Activated CD8-positive, alpha-beta T cell treated with anti-CD3 and anti-CD28 coated beads, Interleukin-2, amount 10 ng/mL, durations not matched to agents 7 days and 5 days (primary cell): ENCODE measurements at regions not wholly inside any gene's neighbourhood (a gene's known extent, or its start where the extent isn't known, plus 50 kb on each side); places are given as distances from the start of the nearest gene placed in this dataset.

ENCODE experiments used
- ATAC-seq: fragments of 150-1000 bp; cut with Tn5 transposase; one replicate; pipeline ENCODE4 v1.10.0; 2021; ENCODE audit warnings: moderate library complexity
- CTCF ChIA-PET: fragments of 350-600 bp; sonication (Branson Sonifier 250); formaldehyde crosslinking; loops from one replicate; lab custom pipeline; 2021; ENCODE audit warnings: antibody characterized with exemption; lab: Charles Lee
- POLR2A ChIA-PET: fragments of 350-600 bp; sonication (Branson Sonifier 250); formaldehyde crosslinking; loops from one replicate; lab custom pipeline; 2021; ENCODE audit warnings: antibody characterized with exemption; lab: Charles Lee
- DNase-seq: peaks from one replicate; pipeline ENCODE4 v3.0.0-alpha.2; 2020
- H3K27ac Mint-ChIP-seq: one replicate; pipeline ENCODE4 v1.8.0; 2021; ENCODE audit warnings: mild to moderate bottlenecking, mixed read lengths
- H3K27me3 Mint-ChIP-seq: one replicate; pipeline ENCODE4 v1.8.0; 2021; ENCODE audit warnings: low read depth, mixed read lengths
- H3K36me3 Mint-ChIP-seq: one replicate; pipeline ENCODE4 v1.8.0; 2021; ENCODE audit warnings: low read depth, mixed read lengths
- H3K4me1 Mint-ChIP-seq: one replicate; pipeline ENCODE4 v1.8.0; 2021; ENCODE audit warnings: low read depth, mixed read lengths
- H3K4me3 Mint-ChIP-seq: one replicate; pipeline ENCODE4 v1.8.0; 2021; ENCODE audit warnings: mild to moderate bottlenecking, mixed read lengths
- H3K9me3 Mint-ChIP-seq: one replicate; pipeline ENCODE4 v1.8.0; 2022; ENCODE audit warnings: mixed read lengths; ENCODE audit not compliant: insufficient read depth

GRCh38 chr21:41585199-41585994, 77.4 kb upstream of the TMPRSS2 start:
- no peaks in the 10 kb centered on the region for H3K9me3 Mint-ChIP-seq
- H3K27me3 Mint-ChIP-seq: peaks cover 6% of the 10 kb centered on the region
- H3K4me1 Mint-ChIP-seq: no peaks in the 10 kb centered on the region
- ChIA-PET POLR2A (no interaction called here), CTCF (no interaction called here)
- no peak for ATAC-seq
- no peak overlapping the region for H3K4me3 Mint-ChIP-seq
- H3K36me3 Mint-ChIP-seq: no peaks in the 10 kb centered on the region
- H3K27ac Mint-ChIP-seq: no peak overlapping the region
- DNase-seq: no peak

- no peak for DNase-seq
- POLR2A ChIA-PET: no interaction called here
Measured at GRCh38 chr21:41584603-41585176, 76.7 kb upstream of the TMPRSS2 start.

GRCh38 chr21:41583274-41583790, 75.4 kb upstream of the TMPRSS2 start:
- ChIA-PET CTCF (no interaction called here), POLR2A (no interaction called here)
- Mint-ChIP-seq H3K4me1 (no peaks in the 10 kb centered on the region), H3K27me3 (peaks cover 9% of the 10 kb centered on the region), H3K9me3 (peaks cover 1% of the 10 kb centered on the region), H3K4me3 (no peak overlapping the region), H3K36me3 (no peaks in the 10 kb centered on the region), H3K27ac (no peak overlapping the region)
- ATAC-seq: no peak
- no peak for DNase-seq

More at GRCh38 chr21:41584603-41585176, 76.7 kb upstream of the TMPRSS2 start:
- no peaks in the 10 kb centered on the region for H3K36me3 Mint-ChIP-seq
- CTCF ChIA-PET: no interaction called here
- H3K4me1 Mint-ChIP-seq: no peaks in the 10 kb centered on the region
- H3K4me3 Mint-ChIP-seq: no peak overlapping the region
- no peak for ATAC-seq
- no peaks in the 10 kb centered on the region for H3K9me3 Mint-ChIP-seq
- H3K27me3 Mint-ChIP-seq: peaks cover 6% of the 10 kb centered on the region
- no peak overlapping the region for H3K27ac Mint-ChIP-seq

- POLR2A ChIA-PET: no interaction called here
- H3K9me3 Mint-ChIP-seq: peaks cover 6% of the 10 kb centered on the region
- H3K36me3 Mint-ChIP-seq: no peaks in the 10 kb centered on the region
- CTCF ChIA-PET: no interaction called here
- DNase-seq (no peak), ATAC-seq (no peak)
- no peak overlapping the region for H3K27ac Mint-ChIP-seq
- no peaks in the 10 kb centered on the region for H3K4me1 Mint-ChIP-seq
- no peak overlapping the region for H3K4me3 Mint-ChIP-seq
- H3K27me3 Mint-ChIP-seq: peaks cover 9% of the 10 kb centered on the region
Measured at GRCh38 chr21:41582866-41583265, 74.9 kb upstream of the TMPRSS2 start.

GRCh38 chr21:41582298-41582840, 74.4 kb upstream of the TMPRSS2 start:
- ATAC-seq: no peak
- Mint-ChIP-seq H3K27me3 (peaks cover 9% of the 10 kb centered on the region), H3K4me1 (no peaks in the 10 kb centered on the region), H3K9me3 (peaks cover 11% of the 10 kb centered on the region), H3K36me3 (no peaks in the 10 kb centered on the region), H3K27ac (no peak overlapping the region), H3K4me3 (no peak overlapping the region)
- ChIA-PET POLR2A (no interaction called here), CTCF (no interaction called here)
- no peak for DNase-seq

- POLR2A ChIA-PET: no interaction called here
- H3K9me3 Mint-ChIP-seq: peaks cover 13% of the 10 kb centered on the region
- H3K4me1 Mint-ChIP-seq: no peaks in the 10 kb centered on the region
- H3K4me3 Mint-ChIP-seq: no peak overlapping the region
- DNase-seq (no peak), ATAC-seq (no peak)
- CTCF ChIA-PET: no interaction called here
- no peaks in the 10 kb centered on the region for H3K36me3 Mint-ChIP-seq
- peaks cover 11% of the 10 kb centered on the region for H3K27me3 Mint-ChIP-seq
- H3K27ac Mint-ChIP-seq: no peak overlapping the region
Measured at GRCh38 chr21:41581592-41582228, 73.8 kb upstream of the TMPRSS2 start.

GRCh38 chr21:41580758-41581554, 73.0 kb upstream of the TMPRSS2 start:
- ChIA-PET CTCF (no interaction called here), POLR2A (no interaction called here)
- Mint-ChIP-seq H3K4me3 (no peak overlapping the region), H3K4me1 (peaks cover 3% of the 10 kb centered on the region), H3K27me3 (peaks cover 11% of the 10 kb centered on the region), H3K27ac (no peak overlapping the region), H3K36me3 (no peaks in the 10 kb centered on the region), H3K9me3 (peaks cover 20% of the 10 kb centered on the region)
- DNase-seq (no peak), ATAC-seq (no peak)

- ChIA-PET CTCF (no interaction called here), POLR2A (no interaction called here)
- peaks cover 3% of the 10 kb centered on the region for H3K4me1 Mint-ChIP-seq
- H3K9me3 Mint-ChIP-seq: peaks cover 20% of the 10 kb centered on the region
- H3K27ac Mint-ChIP-seq: no peak overlapping the region
- peaks cover 11% of the 10 kb centered on the region for H3K27me3 Mint-ChIP-seq
- H3K4me3 Mint-ChIP-seq: no peak overlapping the region
- DNase-seq: no peak
- ATAC-seq: no peak
- H3K36me3 Mint-ChIP-seq: no peaks in the 10 kb centered on the region
Measured at GRCh38 chr21:41579692-41580091, 71.7 kb upstream of the TMPRSS2 start.

- no peak for DNase-seq
- CTCF ChIA-PET: no interaction called here
- H3K9me3 Mint-ChIP-seq: peaks cover 20% of the 10 kb centered on the region
- ATAC-seq: no peak
- no peaks in the 10 kb centered on the region for H3K36me3 Mint-ChIP-seq
- no peak overlapping the region for H3K27ac Mint-ChIP-seq
- peaks cover 3% of the 10 kb centered on the region for H3K4me1 Mint-ChIP-seq
- no peak overlapping the region for H3K4me3 Mint-ChIP-seq
- peaks cover 11% of the 10 kb centered on the region for H3K27me3 Mint-ChIP-seq
- POLR2A ChIA-PET: no interaction called here
Measured at GRCh38 chr21:41578716-41579115, 70.8 kb upstream of the TMPRSS2 start.

- ATAC-seq (no peak), DNase-seq (no peak)
- peaks cover 20% of the 10 kb centered on the region for H3K9me3 Mint-ChIP-seq
- no peak overlapping the region for H3K27ac Mint-ChIP-seq
- no peak overlapping the region for H3K4me3 Mint-ChIP-seq
- peaks cover 3% of the 10 kb centered on the region for H3K4me1 Mint-ChIP-seq
- H3K36me3 Mint-ChIP-seq: no peaks in the 10 kb centered on the region
- POLR2A ChIA-PET: no interaction called here
- CTCF ChIA-PET: no interaction called here
- peaks cover 11% of the 10 kb centered on the region for H3K27me3 Mint-ChIP-seq
Measured at GRCh38 chr21:41578083-41578482, 70.1 kb upstream of the TMPRSS2 start.

GRCh38 chr21:41576013-41576615, 68.2 kb upstream of the TMPRSS2 start:
- CTCF ChIA-PET: no interaction called here
- Mint-ChIP-seq H3K9me3 (peaks cover 20% of the 10 kb centered on the region), H3K4me3 (no peak overlapping the region), H3K27ac (no peak overlapping the region), H3K4me1 (peaks cover 3% of the 10 kb centered on the region), H3K27me3 (peaks cover 17% of the 10 kb centered on the region), H3K36me3 (no peaks in the 10 kb centered on the region)
- no peak for ATAC-seq
- no peak for DNase-seq
- POLR2A ChIA-PET: no interaction called here
